K562 (cell line): ENCODE measurements at regions not wholly inside any gene's neighbourhood (a gene's known extent, or its start where the extent isn't known, plus 50 kb on each side); places are given as distances from the start of the nearest gene placed in this dataset.

ENCODE experiments used
- ATAC-seq: fragments of 200-7000 bp; cut with Tn5 transposase; 3 replicates; pipeline ENCODE4 v1.9.1; 2020; ENCODE audit warnings: moderate library complexity
- BruUV-seq: library from RNA; stranded (reverse); fragments of 400-500 nt; replicated peaks from 2 replicates; lab custom pipeline; 2021; lab: Mats Ljungman, UMichigan
- CTCF ChIA-PET: fragments of 300-600 bp; formaldehyde crosslinking; extraction: SDS; loops from one replicate; lab custom pipeline; 2021; ENCODE audit warnings: low intra/inter-chr PET ratio; lab: Yijun Ruan, JAX
- POLR2A ChIA-PET: fragments of 300-600, 350-650 bp; sonication (Branson Sonifier 250); formaldehyde crosslinking; extraction: SDS; loops from one replicate; lab custom pipeline; 2021; ENCODE audit warnings: antibody characterized with exemption, inconsistent platforms; lab: Yijun Ruan, JAX
- DNase-seq, 4 experiments: peaks; one replicate each; pipeline versions ENCODE4 v3.0.0 to v3.0.0-alpha.2; 2011 to 2018; ENCODE audit warnings: low spot score in 3 of 4, mixed read lengths in 3 of 4; ENCODE audit errors: extremely low read depth in 1 of 4
- FAIRE-seq: peaks from 2 replicates; lab custom pipeline; 2011; peaks lifted over from hg19 to GRCh38; lab: Jason Lieb, UNC
- H2AFZ ChIP-seq: 2 replicates; pipeline ENCODE4 v1.6.0; 2011; ENCODE audit warnings: low read depth, low read length, control low read depth, inconsistent platforms
- H3K27ac ChIP-seq: fragments of 200-600 bp; 3 replicates; pipeline ENCODE4 v1.8.0; 2011; ENCODE audit warnings: low read depth, mild to moderate bottlenecking, control low read depth, inconsistent platforms, low read length, moderate library complexity, mixed read lengths; ENCODE audit errors: extremely low read depth
- H3K27me3 ChIP-seq, 2 experiments: fragments of 300-600 bp in 1 of 2; 2 replicates in 1 of 2; 3 replicates in 1 of 2; pipeline versions ENCODE4 v1.6.0 to v1.8.0; 2011; ENCODE audit warnings: inconsistent platforms in 2 of 2, low read length in 2 of 2, mild to moderate bottlenecking in 1 of 2, mixed read lengths in 1 of 2, moderate library complexity in 1 of 2; ENCODE audit not compliant: control insufficient read depth in 2 of 2, insufficient read depth in 2 of 2
- H3K36me3 ChIP-seq: fragments of 300-600 bp; 3 replicates; pipeline ENCODE4 v1.8.0; 2011; ENCODE audit warnings: mild to moderate bottlenecking, low read length, inconsistent platforms; ENCODE audit not compliant: control insufficient read depth, insufficient read depth
- H3K4me1 ChIP-seq, 2 experiments: fragments of 200-600 bp in 1 of 2; replicated peaks in 1 of 2; 2 replicates in 1 of 2; 3 replicates in 1 of 2; pipeline versions ENCODE4 v1.5.1 to v1.8.0; 2011; ENCODE audit warnings: inconsistent platforms in 2 of 2, low read length in 2 of 2, mild to moderate bottlenecking in 1 of 2, mixed read lengths in 1 of 2, moderate library complexity in 1 of 2; ENCODE audit not compliant: control insufficient read depth in 2 of 2, insufficient read depth in 2 of 2
- H3K4me2 ChIP-seq: 2 replicates; pipeline ENCODE4 v1.6.1; 2011; ENCODE audit warnings: low read length, control low read depth, inconsistent platforms, mixed read lengths; ENCODE audit not compliant: insufficient read depth
- H3K4me3 ChIP-seq: fragments of 200-600 bp; sonication (generic), shearing (Covaris generic); 2 replicates; pipeline ENCODE4 v1.5.1; 2016; ENCODE audit warnings: control low read depth, inconsistent platforms
- H3K79me2 ChIP-seq: fragments of 200-600 bp; 3 replicates; pipeline ENCODE4 v1.8.0; 2011; ENCODE audit warnings: low read length, inconsistent platforms; ENCODE audit not compliant: control insufficient read depth, insufficient read depth
- H3K9ac ChIP-seq, 2 experiments: 2 replicates each; pipeline versions ENCODE4 v1.6.0 to v1.6.1; 2011; ENCODE audit warnings: low read depth in 2 of 2, low read length in 2 of 2, control low read depth in 1 of 2, inconsistent platforms in 1 of 2, mild to moderate bottlenecking in 1 of 2, mixed read lengths in 1 of 2; ENCODE audit not compliant: insufficient read depth in 1 of 2
- H3K9me1 ChIP-seq: one replicate; pipeline ENCODE4 v1.6.0; 2011; ENCODE audit warnings: inconsistent platforms, mild to moderate bottlenecking, low read length, moderate library complexity; ENCODE audit not compliant: control insufficient read depth, insufficient read depth
- H3K9me3 ChIP-seq: replicated peaks from 2 replicates; pipeline ENCODE4 v1.5.1; 2011; ENCODE audit warnings: low read depth, low read length, inconsistent platforms; ENCODE audit not compliant: control insufficient read depth, insufficient read depth
- H4K20me1 ChIP-seq: replicated peaks from 2 replicates; pipeline ENCODE4 v1.6.1; 2011; ENCODE audit warnings: low read length, inconsistent platforms, mixed read lengths; ENCODE audit not compliant: control insufficient read depth, insufficient read depth
- CBX8 ChIP-seq: fragments of 200-600 bp; sonication (generic); IDR thresholded peaks from 2 replicates; pipeline ENCODE4 v1.6.1; 2012; ENCODE audit warnings: borderline replicate concordance, mixed run types, low read depth, mild to moderate bottlenecking, moderate library complexity, mixed read lengths, low read length, control low read depth, inconsistent platforms; ENCODE audit not compliant: poor library complexity, severe bottlenecking; ENCODE audit errors: extremely low read depth
- NFATC3 ChIP-seq: fragments of 450-650 bp; IDR thresholded peaks from 2 replicates; pipeline ENCODE4 v1.6.1; 2017; ENCODE audit warnings: mild to moderate bottlenecking
- PKNOX1 ChIP-seq: fragments of 450-650 bp; IDR thresholded peaks from 2 replicates; pipeline ENCODE4 v1.6.1; 2016
- SNAPC5 ChIP-seq: fragments of 250-450 bp; sonication (Bioruptor Pico); IDR thresholded peaks from 2 replicates; pipeline ENCODE4 v1.8.0; 2021; ENCODE audit warnings: moderate library complexity, mild to moderate bottlenecking, inconsistent platforms
- ZBTB17 ChIP-seq: fragments of 450-650 bp; formaldehyde crosslinking; IDR thresholded peaks from 2 replicates; pipeline ENCODE4 v1.4.0; 2020; ENCODE audit warnings: mild to moderate bottlenecking
- ZFPM2 ChIP-seq: fragments of 250-450 bp; sonication (Bioruptor Pico); IDR thresholded peaks from 2 replicates; pipeline ENCODE4 v1.5.1; 2022; ENCODE audit warnings: mild to moderate bottlenecking
- WGBS: fragments of 100-300 bp; shearing (Covaris generic); methylation state at CpG from one replicate; pipeline ENCODE4 v1.1.6; 2016; ENCODE audit warnings: low coverage, mixed read lengths; ENCODE audit not compliant: insufficient coverage; ENCODE audit errors: missing lambda C conversion rate; 5-methylcytosine and 5-hydroxymethylcytosine counted together
- in situ Hi-C: fragments of 300-500 bp; cut with MboI; formaldehyde crosslinking; loops from 4 replicates; pipeline ENCODE4 v1.15.0; 2018; ENCODE audit warnings: inconsistent platforms, mixed read lengths
- intact Hi-C: fragments of 100-400 bp; cut with micrococcal nuclease; formaldehyde crosslinking; loops from 2 replicates; pipeline ENCODE4 v1.14.2; 2022

GRCh38 chr5:176726746-176727527 is 79.7 kb downstream of the TSPAN17 start:
- WGBS, result 3% methylated on average over 24 of the region's 25 CpGs
- in situ Hi-C loops, result no loop called here
- no peak overlapping the region for H3K9ac ChIP-seq
- no peaks in the 10 kb centered on the region for H3K9me1 ChIP-seq
- ChIA-PET POLR2A (interaction anchor here (0.6 kb wide), 1 partner anchor 25 kb away, joined by 3 read pairs; no protein-coding TSS in a partner anchor), CTCF (no interaction called here)
- H2AFZ ChIP-seq, result no peak overlapping the region
- peaks cover 72 to 93% of the 10 kb centered on the region in 2 experiments for H3K27me3 ChIP-seq
- H3K27ac ChIP-seq, result no peak overlapping the region
- H3K36me3 ChIP-seq, result no peaks in the 10 kb centered on the region
- H3K4me3 ChIP-seq, result no peak overlapping the region
- H4K20me1 ChIP-seq, result peaks cover 6% of the 10 kb centered on the region
- intact Hi-C loops, result no loop called here
- TF ChIP-seq CBX8 (no peak), PKNOX1 (no peak), NFATC3 (no peak), SNAPC5 (CRISPR knock-in tag) (no peak), ZBTB17 (CRISPR knock-in tag) (no peak), ZFPM2 (CRISPR knock-in tag) (no peak)
- no peak for DNase-seq
- ATAC-seq, result peak; percentile 16; the same call in 1 of the 3 replicates
- no peak overlapping the region for H3K4me2 ChIP-seq
- peaks cover 0 to 4% of the 10 kb centered on the region in 2 experiments; a peak in 2 of 5 replicates for H3K4me1 ChIP-seq
- H3K9me3 ChIP-seq, result no peaks in the 10 kb centered on the region; the same call in 1 of the 2 replicates
- H3K79me2 ChIP-seq, result no peaks in the 10 kb centered on the region
- no peak for FAIRE-seq
- no TSS peak for BruUV-seq
